ENCODE measurements at regions not wholly inside any gene's neighbourhood (a gene's known extent, or its start where the extent isn't known, plus 50 kb on each side); places are given as distances from the start of the nearest gene placed in this dataset.

GRCh38 chr14:100644383-100644782 is 57.2 kb upstream of the BEGAIN start:
- no peak for DNase-seq (ENCODE audit: low read depth, low spot score)
- TF ChIP-seq, protein P1, sequence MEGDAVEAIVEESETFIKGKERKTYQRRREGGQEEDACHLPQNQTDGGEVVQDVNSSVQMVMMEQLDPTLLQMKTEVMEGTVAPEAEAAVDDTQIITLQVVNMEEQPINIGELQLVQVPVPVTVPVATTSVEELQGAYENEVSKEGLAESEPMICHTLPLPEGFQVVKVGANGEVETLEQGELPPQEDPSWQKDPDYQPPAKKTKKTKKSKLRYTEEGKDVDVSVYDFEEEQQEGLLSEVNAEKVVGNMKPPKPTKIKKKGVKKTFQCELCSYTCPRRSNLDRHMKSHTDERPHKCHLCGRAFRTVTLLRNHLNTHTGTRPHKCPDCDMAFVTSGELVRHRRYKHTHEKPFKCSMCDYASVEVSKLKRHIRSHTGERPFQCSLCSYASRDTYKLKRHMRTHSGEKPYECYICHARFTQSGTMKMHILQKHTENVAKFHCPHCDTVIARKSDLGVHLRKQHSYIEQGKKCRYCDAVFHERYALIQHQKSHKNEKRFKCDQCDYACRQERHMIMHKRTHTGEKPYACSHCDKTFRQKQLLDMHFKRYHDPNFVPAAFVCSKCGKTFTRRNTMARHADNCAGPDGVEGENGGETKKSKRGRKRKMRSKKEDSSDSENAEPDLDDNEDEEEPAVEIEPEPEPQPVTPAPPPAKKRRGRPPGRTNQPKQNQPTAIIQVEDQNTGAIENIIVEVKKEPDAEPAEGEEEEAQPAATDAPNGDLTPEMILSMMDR (conservative IDR thresholded peaks at IDR 0.05): no peak
- no peaks in the 10 kb centered on the region for H3K36me3 Mint-ChIP-seq (ENCODE audit: low read depth)

GRCh38 chr14:100644784-100645183 is 57.6 kb upstream of the BEGAIN start:
- no peaks in the 10 kb centered on the region for H3K36me3 Mint-ChIP-seq (ENCODE audit: low read depth)
- no peaks in the 10 kb centered on the region for H3K9me3 Mint-ChIP-seq
- no peak for DNase-seq (ENCODE audit: low read depth, low spot score)
- TF ChIP-seq, protein P1 (conservative IDR thresholded peaks at IDR 0.05): no peak
- no peaks in the 10 kb centered on the region for H3K4me1 Mint-ChIP-seq
- H3K27me3 Mint-ChIP-seq (ENCODE audit: low read depth): peaks cover 2% of the 10 kb centered on the region
- no peak overlapping the region for H3K4me3 Mint-ChIP-seq
- H3K27ac Mint-ChIP-seq (ENCODE audit: unreplicated experiment): peak overlapping the region; percentile 2

More at GRCh38 chr14:100644383-100644782, 57.2 kb upstream of the BEGAIN start:
- H3K4me1 Mint-ChIP-seq: no peaks in the 10 kb centered on the region
- peaks cover 2% of the 10 kb centered on the region for H3K27me3 Mint-ChIP-seq (ENCODE audit: low read depth)
- no peak overlapping the region for H3K4me3 Mint-ChIP-seq
- H3K9me3 Mint-ChIP-seq: no peaks in the 10 kb centered on the region
- no peak overlapping the region for H3K27ac Mint-ChIP-seq (ENCODE audit: unreplicated experiment)

DNA sequence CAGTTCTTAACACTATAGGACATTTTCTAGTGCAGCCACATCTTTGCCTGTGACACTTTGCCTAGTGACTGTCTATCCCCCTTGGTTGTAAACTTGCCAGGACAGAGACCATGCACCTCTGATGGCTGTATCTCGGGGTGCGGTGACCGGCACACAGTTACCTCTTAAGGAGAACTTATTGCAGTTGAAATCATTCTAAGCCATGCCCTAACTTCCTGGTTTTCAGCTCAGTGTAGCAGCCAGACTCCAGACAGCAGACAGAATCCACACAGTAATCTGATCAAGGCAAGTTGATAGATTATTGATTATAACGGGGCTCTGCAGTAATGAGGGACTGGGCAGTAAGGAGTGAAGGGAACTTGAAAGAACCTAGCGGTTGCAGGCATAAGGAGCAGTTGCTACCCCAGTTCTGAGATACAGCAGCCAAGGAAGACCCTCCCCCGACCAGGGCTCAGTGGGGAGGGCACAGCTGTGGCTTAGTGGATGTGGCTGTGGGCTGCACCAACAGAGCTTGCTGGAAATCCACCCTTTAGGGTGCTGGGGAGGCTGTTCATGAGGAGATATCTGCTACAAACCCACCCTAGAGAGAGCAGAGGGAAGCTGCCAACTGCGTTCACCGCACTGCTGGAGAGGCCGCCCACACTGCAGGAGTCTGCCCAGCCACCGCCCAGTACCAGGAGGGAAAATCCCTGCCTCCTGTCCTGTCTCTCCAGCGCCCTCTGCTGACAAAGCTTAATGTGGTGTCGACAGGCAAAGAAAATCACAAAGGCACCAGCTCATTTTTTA is 58.2 kb upstream of the BEGAIN start:
- Mint-ChIP-seq H3K36me3 (ENCODE audit: low read depth) (no peaks in the 10 kb centered on the region), H3K4me1 (no peaks in the 10 kb centered on the region), H3K27ac (ENCODE audit: unreplicated experiment) (peak overlapping the region; percentile 2), H3K27me3 (ENCODE audit: low read depth) (peaks cover 2% of the 10 kb centered on the region), H3K9me3 (no peaks in the 10 kb centered on the region), H3K4me3 (no peak overlapping the region)
- peak; percentile 93 for DNase-seq (ENCODE audit: low read depth, low spot score)
- TF ChIP-seq, protein P1 (conservative IDR thresholded peaks at IDR 0.05): peak; percentile 80

DNA sequence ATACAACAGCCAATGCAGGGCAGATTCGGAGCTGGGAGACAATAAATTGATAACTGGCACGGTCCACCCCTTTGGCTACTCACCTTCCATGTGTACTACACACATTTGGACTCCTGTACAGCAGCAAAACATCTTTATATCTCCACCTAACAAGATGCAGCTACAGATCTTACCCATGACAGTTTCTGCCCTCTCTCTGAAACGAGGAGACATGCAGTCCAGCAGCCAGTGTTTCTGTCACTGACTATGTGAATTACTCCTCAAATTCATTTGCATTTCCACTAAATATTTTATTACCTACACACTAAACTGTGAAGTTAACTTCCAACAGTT is 58.7 kb upstream of the BEGAIN start:
- H3K36me3 Mint-ChIP-seq (ENCODE audit: low read depth): no peaks in the 10 kb centered on the region
- TF ChIP-seq, protein P1 (conservative IDR thresholded peaks at IDR 0.05): peak; percentile 28
- no peak for DNase-seq (ENCODE audit: low read depth, low spot score)
- H3K9me3 Mint-ChIP-seq: no peaks in the 10 kb centered on the region
- no peak overlapping the region for H3K4me3 Mint-ChIP-seq
- peaks cover 2% of the 10 kb centered on the region for H3K27me3 Mint-ChIP-seq (ENCODE audit: low read depth)
- H3K4me1 Mint-ChIP-seq: no peaks in the 10 kb centered on the region
- no peak overlapping the region for H3K27ac Mint-ChIP-seq (ENCODE audit: unreplicated experiment)

GRCh38 chr14:100648474-100649172 is 61.4 kb upstream of the BEGAIN start:
- Mint-ChIP-seq H3K4me3 (no peak overlapping the region), H3K27me3 (ENCODE audit: low read depth) (peaks cover 2% of the 10 kb centered on the region), H3K36me3 (ENCODE audit: low read depth) (no peaks in the 10 kb centered on the region), H3K9me3 (no peaks in the 10 kb centered on the region), H3K27ac (ENCODE audit: unreplicated experiment) (no peak overlapping the region), H3K4me1 (no peaks in the 10 kb centered on the region)
- TF ChIP-seq, protein P1 (conservative IDR thresholded peaks at IDR 0.05): no peak
- DNase-seq (ENCODE audit: low read depth, low spot score): no peak

All from neural crest cell (in vitro differentiated cells).